Trophoblast cell (in vitro differentiated cells and primary cell): ENCODE measurements at regions not wholly inside any gene's neighbourhood (a gene's known extent, or its start where the extent isn't known, plus 50 kb on each side); places are given as distances from the start of the nearest gene placed in this dataset.

ENCODE experiments used
- DNase-seq, 2 donors: peaks; one replicate each; pipeline ENCODE4 v3.0.0-alpha.2; 2016
- H2AFZ ChIP-seq: 2 replicates; pipeline ENCODE4 v1.6.1; 2013; ENCODE audit warnings: low read length, moderate library complexity, mild to moderate bottlenecking; ENCODE audit not compliant: insufficient read depth, poor library complexity
- H2AK5ac ChIP-seq: 2 replicates; pipeline ENCODE4 v1.6.1; 2013; ENCODE audit warnings: mild to moderate bottlenecking, low read length
- H2BK120ac ChIP-seq: 2 replicates; pipeline ENCODE4 v1.6.1; 2013; ENCODE audit warnings: low read length, mild to moderate bottlenecking, moderate library complexity; ENCODE audit not compliant: insufficient read depth, poor library complexity
- H2BK12ac ChIP-seq: 2 replicates; pipeline ENCODE4 v1.6.1; 2013; ENCODE audit warnings: mild to moderate bottlenecking, low read length, moderate library complexity
- H2BK5ac ChIP-seq: 2 replicates; pipeline ENCODE4 v1.6.1; 2013; ENCODE audit warnings: low read length, low read depth, moderate library complexity, mild to moderate bottlenecking; ENCODE audit not compliant: poor library complexity
- H3K14ac ChIP-seq: 2 replicates; pipeline ENCODE4 v1.6.1; 2013; ENCODE audit warnings: mild to moderate bottlenecking, low read length
- H3K18ac ChIP-seq: 2 replicates; pipeline ENCODE4 v1.6.1; 2013; ENCODE audit warnings: mild to moderate bottlenecking, low read length
- H3K23ac ChIP-seq: 2 replicates; pipeline ENCODE4 v1.6.1; 2013; ENCODE audit warnings: low read length
- H3K27ac ChIP-seq: 2 replicates; pipeline ENCODE4 v1.5.1; 2013; ENCODE audit warnings: low read depth, mild to moderate bottlenecking, inconsistent platforms, low read length, moderate library complexity
- H3K27me3 ChIP-seq: 2 replicates; pipeline ENCODE4 v1.6.1; 2013; ENCODE audit warnings: inconsistent platforms, mild to moderate bottlenecking, low read length, moderate library complexity; ENCODE audit not compliant: insufficient read depth
- H3K36me3 ChIP-seq, 2 experiments: 1 replicate in 1 of 2; 2 replicates in 1 of 2; pipeline ENCODE4 v1.6.1; 2013; ENCODE audit warnings: low read length in 2 of 2, mild to moderate bottlenecking in 2 of 2, moderate library complexity in 1 of 2; ENCODE audit not compliant: insufficient read depth in 2 of 2, control insufficient read depth in 1 of 2
- H3K4ac ChIP-seq: 2 replicates; pipeline ENCODE4 v1.6.1; 2013; ENCODE audit warnings: low read depth, mild to moderate bottlenecking, low read length, moderate library complexity
- H3K4me1 ChIP-seq, 2 experiments: 1 replicate in 1 of 2; 2 replicates in 1 of 2; pipeline ENCODE4 v1.6.1; 2013; ENCODE audit warnings: low read length in 2 of 2, mild to moderate bottlenecking in 2 of 2, moderate library complexity in 1 of 2; ENCODE audit not compliant: insufficient read depth in 2 of 2, control insufficient read depth in 1 of 2
- H3K4me2 ChIP-seq: 2 replicates; pipeline ENCODE4 v1.6.1; 2013; ENCODE audit warnings: inconsistent platforms, mild to moderate bottlenecking, low read length, moderate library complexity
- H3K4me3 ChIP-seq: 2 replicates; pipeline ENCODE4 v1.5.1; 2013; ENCODE audit warnings: mild to moderate bottlenecking, low read depth, low read length, inconsistent platforms
- H3K79me1 ChIP-seq: one replicate; pipeline ENCODE4 v1.6.1; 2013; ENCODE audit warnings: low read length
- H3K79me2 ChIP-seq: 2 replicates; pipeline ENCODE4 v1.6.1; 2013; ENCODE audit warnings: low read length, mild to moderate bottlenecking; ENCODE audit not compliant: control insufficient read depth, insufficient read depth, poor library complexity
- H3K9ac ChIP-seq: 2 replicates; pipeline ENCODE4 v1.6.1; 2013; ENCODE audit warnings: mild to moderate bottlenecking, low read length
- H3K9me3 ChIP-seq: 2 replicates; pipeline ENCODE4 v1.6.1; 2013; ENCODE audit warnings: low read depth, mild to moderate bottlenecking, control low read depth, inconsistent platforms, low read length; ENCODE audit not compliant: insufficient read depth
- H4K12ac ChIP-seq: 2 replicates; pipeline ENCODE4 v1.6.1; 2013; ENCODE audit warnings: low read depth, mild to moderate bottlenecking, low read length, moderate library complexity
- H4K8ac ChIP-seq: 2 replicates; pipeline ENCODE4 v1.6.1; 2013; ENCODE audit warnings: low read depth, mild to moderate bottlenecking, low read length, moderate library complexity
- H4K91ac ChIP-seq: one replicate; pipeline ENCODE4 v1.6.1; 2013; ENCODE audit warnings: low read depth, mild to moderate bottlenecking, low read length, moderate library complexity
- WGBS: extraction: QIAGEN DNeasy Blood & Tissue Kit; methylation state at CpG from one replicate; pipeline ENCODE4 v1.1.7; 2013; ENCODE audit warnings: missing lambda C conversion rate; ENCODE audit not compliant: insufficient read length, insufficient coverage; ENCODE audit errors: extremely low coverage; 5-methylcytosine and 5-hydroxymethylcytosine counted together

GRCh38 chr6:14887986-14888574, 357.8 kb upstream of the JARID2 start:
- peaks cover 1% of the 10 kb centered on the region for H3K9me3 ChIP-seq
- no CpG with 5 or more reads among the region's 5 CpGs for WGBS
- no peak overlapping the region for H2AFZ ChIP-seq
- H2AK5ac ChIP-seq: no peak overlapping the region
- no peak overlapping the region for H3K18ac ChIP-seq
- no peak overlapping the region for H2BK12ac ChIP-seq
- no peak overlapping the region for H4K8ac ChIP-seq
- no peaks in the 10 kb centered on the region for H3K36me3 ChIP-seq
- H3K9ac ChIP-seq: no peak overlapping the region
- H4K91ac ChIP-seq: no peak overlapping the region
- H3K4ac ChIP-seq: no peak overlapping the region
- no peaks in the 10 kb centered on the region for H3K79me2 ChIP-seq
- H2BK120ac ChIP-seq: no peak overlapping the region
- no peak overlapping the region for H3K27ac ChIP-seq
- no peaks in the 10 kb centered on the region for H3K79me1 ChIP-seq
- H2BK5ac ChIP-seq: no peak overlapping the region
- no peak overlapping the region for H3K14ac ChIP-seq
- H3K4me1 ChIP-seq: peaks cover 0 to 2% of the 10 kb centered on the region in 2 experiments
- peak; percentile 80 for DNase-seq
- no peak overlapping the region for H3K23ac ChIP-seq
- no peak overlapping the region for H3K4me3 ChIP-seq
- no peaks in the 10 kb centered on the region for H3K27me3 ChIP-seq
- H4K12ac ChIP-seq: no peak overlapping the region
- H3K4me2 ChIP-seq: no peak overlapping the region

- H4K12ac ChIP-seq: no peak overlapping the region
- H3K79me1 ChIP-seq: no peaks in the 10 kb centered on the region
- no peak overlapping the region for H3K9ac ChIP-seq
- no peaks in the 10 kb centered on the region for H3K27me3 ChIP-seq
- H2BK5ac ChIP-seq: no peak overlapping the region
- peaks cover 1% of the 10 kb centered on the region for H3K9me3 ChIP-seq
- no peak overlapping the region for H2BK120ac ChIP-seq
- H3K4ac ChIP-seq: no peak overlapping the region
- no peak overlapping the region for H4K91ac ChIP-seq
- no peak overlapping the region for H3K4me3 ChIP-seq
- no peak overlapping the region for H3K18ac ChIP-seq
- no peak overlapping the region for H2BK12ac ChIP-seq
- H3K23ac ChIP-seq: no peak overlapping the region
- no CpG with 5 or more reads among the region's 4 CpGs for WGBS
- H3K79me2 ChIP-seq: no peaks in the 10 kb centered on the region
- H3K14ac ChIP-seq: no peak overlapping the region
- no peak overlapping the region for H4K8ac ChIP-seq
- H2AK5ac ChIP-seq: no peak overlapping the region
- peak in 1 of 2 donors; percentile 28 for DNase-seq
- H3K4me1 ChIP-seq: peaks cover 0 to 2% of the 10 kb centered on the region in 2 experiments
- no peaks in the 10 kb centered on the region for H3K36me3 ChIP-seq
- H3K4me2 ChIP-seq: no peak overlapping the region
- no peak overlapping the region for H3K27ac ChIP-seq
- H2AFZ ChIP-seq: no peak overlapping the region
Measured at GRCh38 chr6:14888575-14889000, 357.3 kb upstream of the JARID2 start.

GRCh38 chr6:14889188-14889587, 356.7 kb upstream of the JARID2 start:
- Histone ChIP-seq H3K9me3 (peaks cover 1% of the 10 kb centered on the region), H3K9ac (no peak overlapping the region), H3K4me2 (no peak overlapping the region), H3K36me3 (no peaks in the 10 kb centered on the region), H3K4ac (no peak overlapping the region), H4K91ac (no peak overlapping the region), H2BK5ac (no peak overlapping the region), H3K14ac (no peak overlapping the region), H3K4me3 (no peak overlapping the region), H2AK5ac (no peak overlapping the region), H3K27me3 (no peaks in the 10 kb centered on the region), H4K8ac (no peak overlapping the region), H3K18ac (no peak overlapping the region), H2BK120ac (no peak overlapping the region), H2AFZ (no peak overlapping the region), H3K23ac (no peak overlapping the region), H3K79me2 (no peaks in the 10 kb centered on the region), H3K79me1 (no peaks in the 10 kb centered on the region), H3K27ac (no peak overlapping the region), H2BK12ac (no peak overlapping the region), H3K4me1 (peaks cover 0 to under 1% of the 10 kb centered on the region in 2 experiments), H4K12ac (no peak overlapping the region)
- no CpG with 5 or more reads among the region's 2 CpGs for WGBS
- peak; percentile 76 to 86 for DNase-seq

GRCh38 chr6:14889611-14890593, 356.0 kb upstream of the JARID2 start:
- Histone ChIP-seq H2BK12ac (no peak overlapping the region), H3K23ac (no peak overlapping the region), H3K9me3 (peaks cover 1% of the 10 kb centered on the region), H3K14ac (no peak overlapping the region), H2AK5ac (no peak overlapping the region), H3K4me2 (no peak overlapping the region), H3K9ac (no peak overlapping the region), H2BK5ac (no peak overlapping the region), H3K18ac (no peak overlapping the region), H3K4me1 (no peaks in the 10 kb centered on the region), H4K12ac (no peak overlapping the region), H2AFZ (no peak overlapping the region), H3K79me1 (no peaks in the 10 kb centered on the region), H3K27me3 (no peaks in the 10 kb centered on the region), H4K8ac (no peak overlapping the region), H3K79me2 (no peaks in the 10 kb centered on the region), H3K4me3 (no peak overlapping the region), H4K91ac (no peak overlapping the region), H2BK120ac (no peak overlapping the region), H3K4ac (no peak overlapping the region), H3K27ac (no peak overlapping the region), H3K36me3 (no peaks in the 10 kb centered on the region)
- WGBS: no CpG with 5 or more reads among the region's 17 CpGs
- DNase-seq: peak in 1 of 2 donors; percentile 26
